Motor neuron (in vitro differentiated cells): ENCODE measurements at regions not wholly inside any gene's neighbourhood (a gene's known extent, or its start where the extent isn't known, plus 50 kb on each side); places are given as distances from the start of the nearest gene placed in this dataset.

Experiments used
- ATAC-seq, 8 experiments: fragments of 200-7000 bp; cut with Tn5 transposase; replicated peaks in 6 of 8; 2 replicates each; pipeline ENCODE4 v1.8.0; 2021; ENCODE audit warnings: mild to moderate bottlenecking in 8 of 8, moderate library complexity in 8 of 8
- H3K27ac ChIP-seq, 2 donors: fragments of 250-450 bp; sonication (Bioruptor Pico); 2 replicates each; pipeline ENCODE4 v1.9.0; 2021; ENCODE audit warnings: antibody characterized with exemption in 2 of 2, mild to moderate bottlenecking in 2 of 2, moderate library complexity in 1 of 2
- H3K4me1 ChIP-seq, 2 donors: fragments of 250-450 bp; sonication (Bioruptor Pico); replicated peaks in 1 of 2; 2 replicates each; pipeline ENCODE4 v1.6.1; 2021; ENCODE audit warnings: antibody characterized with exemption in 2 of 2, mild to moderate bottlenecking in 2 of 2, moderate library complexity in 1 of 2
- H3K4me3 ChIP-seq, 5 donors: fragments of 250-450 bp; sonication (Bioruptor Pico); 2 replicates each; pipeline ENCODE4 v1.9.0; 2021; ENCODE audit warnings: antibody characterized with exemption in 5 of 5, mild to moderate bottlenecking in 5 of 5, moderate library complexity in 4 of 5
- WGBS, 10 experiments: fragments of 450-650 bp; shearing (Covaris generic); methylation state at CpG; one replicate each; pipeline ENCODE4 v1.0.0; 2022; 5-methylcytosine and 5-hydroxymethylcytosine counted together
- in situ Hi-C, 9 experiments: fragments of 400-800 bp; cut with MboI; loops; one replicate each; pipeline ENCODE4 v1.15.0; 2021; ENCODE audit warnings: low sequenced_read_pairs in 9 of 9, low pct_unique_long_range_greater_than_20kb in 2 of 9; ENCODE audit not compliant: unreplicated experiment in 9 of 9

DNA sequence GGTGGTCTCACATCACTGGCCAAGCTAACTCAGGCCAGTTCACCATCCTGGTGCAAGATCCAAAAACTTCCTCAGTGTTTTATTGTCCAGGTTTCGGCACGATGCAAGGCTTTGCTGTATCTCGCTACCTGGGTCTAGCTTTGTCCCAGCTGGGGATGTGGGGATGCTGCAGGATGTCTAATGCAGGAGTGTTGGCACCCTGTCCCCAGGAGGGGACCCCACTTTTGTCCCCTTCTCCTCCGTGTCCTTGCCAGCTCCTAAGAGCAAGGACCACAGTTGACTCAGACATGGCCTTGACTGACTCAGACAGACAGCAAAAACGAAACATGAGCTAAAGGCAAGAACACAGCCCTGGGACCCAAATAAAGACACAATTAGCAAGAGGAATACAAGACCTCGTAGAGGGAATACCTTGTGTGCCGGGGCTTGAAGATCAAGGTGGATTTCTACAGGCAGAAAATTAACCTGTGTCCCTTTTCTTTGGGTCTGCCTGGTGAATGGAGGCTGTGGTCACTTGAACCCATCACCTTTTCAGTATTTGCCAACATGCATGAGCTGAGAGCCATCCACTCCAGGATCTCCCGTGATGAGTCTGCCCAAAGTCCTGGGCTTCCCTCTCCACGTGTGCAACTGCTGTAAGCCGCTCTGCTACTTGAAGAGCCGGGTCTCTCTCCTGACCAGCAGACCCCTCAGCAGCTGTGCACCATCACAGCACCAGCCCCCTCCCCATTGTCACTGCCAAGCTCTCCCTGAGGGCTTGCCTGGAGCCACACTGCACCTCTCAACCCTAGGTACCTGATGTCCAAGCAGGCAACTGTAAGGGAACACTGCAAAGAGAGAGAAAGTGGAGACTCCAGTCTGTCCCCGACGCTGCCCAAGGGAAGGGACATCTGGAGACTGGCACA, 149.5 kb upstream of the ZNF507 start:
- no peak overlapping the region for H3K27ac ChIP-seq
- no peak overlapping the region for H3K4me3 ChIP-seq
- in situ Hi-C loops: no loop called here
- 0 to 90% (median 68%) methylated on average over 1 to 7 of the region's 13 CpGs for WGBS, 10 experiments
- no peak for ATAC-seq
- no peaks in the 10 kb centered on the region for H3K4me1 ChIP-seq

DNA sequence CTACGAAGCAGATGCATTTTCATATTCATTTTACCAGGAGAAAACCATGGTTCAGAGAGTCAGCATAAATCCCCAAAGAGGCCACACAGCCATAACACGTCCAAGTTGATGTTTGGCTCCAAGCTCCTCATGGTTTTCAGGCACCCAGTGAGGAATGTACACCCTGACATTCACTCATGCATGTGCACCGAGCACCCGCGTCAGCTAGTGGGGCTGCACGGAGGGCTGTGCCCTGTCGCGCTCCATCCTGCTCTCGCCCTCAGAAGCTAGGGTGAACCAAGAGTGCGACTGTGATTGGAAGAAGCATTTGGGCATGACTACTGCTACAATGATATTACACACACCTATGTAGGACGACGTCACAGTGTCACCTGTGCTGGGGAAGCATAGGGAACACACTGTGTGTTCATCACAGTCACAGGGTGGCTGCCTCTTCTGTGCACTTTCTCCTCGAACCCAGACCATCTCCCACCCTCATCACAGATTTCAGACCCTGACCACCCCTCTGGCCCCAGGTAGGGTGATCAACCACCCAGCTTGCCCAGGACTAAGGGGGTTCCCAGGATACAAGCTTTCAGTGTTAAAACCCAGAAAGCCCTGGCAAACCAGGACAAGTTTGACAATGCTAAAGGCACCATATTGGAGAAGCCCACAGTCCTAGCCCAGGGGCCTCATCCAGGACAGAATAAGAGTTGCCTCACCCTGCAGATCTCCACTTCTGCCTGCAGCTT, 148.6 kb upstream of the ZNF507 start:
- peaks cover 4 to 7% of the 10 kb centered on the region in 2 donors for H3K4me1 ChIP-seq
- H3K27ac ChIP-seq: no peak overlapping the region
- in situ Hi-C loops: no loop called here
- 53 to 94% (median 70%) methylated on average over 1 to 9 of the region's 13 CpGs; no CpG with 5 or more reads in 3 of the 10 experiments for WGBS, 10 experiments
- H3K4me3 ChIP-seq: no peak overlapping the region
- ATAC-seq: no peak

DNA sequence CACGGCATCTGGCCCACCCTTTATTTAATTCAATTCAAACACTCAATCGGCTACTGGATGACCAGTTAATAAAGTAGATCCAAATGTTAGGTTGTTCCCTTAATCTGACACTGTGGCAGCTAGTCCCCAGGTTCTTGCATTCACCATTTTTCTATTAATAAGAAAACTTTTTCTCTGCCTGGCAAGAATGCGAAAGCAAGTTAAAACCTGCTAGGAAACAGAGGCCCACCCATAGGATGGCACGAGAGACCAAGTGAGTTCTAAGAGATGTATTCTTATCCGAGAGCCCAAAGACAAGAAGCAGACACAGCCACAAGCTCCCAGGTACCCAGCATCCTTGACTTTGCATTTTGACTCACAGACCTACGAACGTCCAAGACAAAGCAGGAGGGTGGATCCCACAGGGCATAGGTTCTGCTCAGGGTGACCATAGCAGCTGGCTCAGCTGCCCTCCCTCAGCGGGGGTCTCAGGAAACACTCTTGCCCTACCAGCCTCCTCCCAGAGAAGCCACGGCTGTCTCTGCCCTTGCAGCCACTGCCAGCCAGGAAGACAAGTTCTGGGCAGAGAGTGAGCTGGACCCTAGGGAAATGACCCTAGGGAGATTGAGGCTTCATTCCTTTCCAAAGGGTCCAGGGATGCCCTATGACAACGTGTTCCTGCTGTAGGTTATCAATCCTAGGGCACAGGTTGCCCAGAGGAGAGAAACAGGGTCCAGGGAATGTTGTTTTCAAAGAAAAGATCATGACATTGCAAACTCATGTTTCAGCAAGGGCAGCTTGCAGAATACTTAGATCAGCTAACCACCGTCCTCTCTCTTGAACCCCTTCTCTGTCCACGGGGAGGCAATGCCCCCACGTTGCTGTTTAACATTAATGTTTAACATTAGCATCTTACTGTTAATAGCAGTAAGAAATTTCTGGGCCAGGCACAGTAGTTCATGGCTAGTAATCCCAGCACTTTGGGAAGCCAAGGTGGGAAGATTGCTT, 147.2 kb upstream of the ZNF507 start:
- WGBS, 10 experiments: 0 to 100% (median 67%) methylated on average over 1 to 10 of the region's 13 CpGs; no CpG with 5 or more reads in 1 of the 10 experiments
- in situ Hi-C loops: no loop called here

DNA sequence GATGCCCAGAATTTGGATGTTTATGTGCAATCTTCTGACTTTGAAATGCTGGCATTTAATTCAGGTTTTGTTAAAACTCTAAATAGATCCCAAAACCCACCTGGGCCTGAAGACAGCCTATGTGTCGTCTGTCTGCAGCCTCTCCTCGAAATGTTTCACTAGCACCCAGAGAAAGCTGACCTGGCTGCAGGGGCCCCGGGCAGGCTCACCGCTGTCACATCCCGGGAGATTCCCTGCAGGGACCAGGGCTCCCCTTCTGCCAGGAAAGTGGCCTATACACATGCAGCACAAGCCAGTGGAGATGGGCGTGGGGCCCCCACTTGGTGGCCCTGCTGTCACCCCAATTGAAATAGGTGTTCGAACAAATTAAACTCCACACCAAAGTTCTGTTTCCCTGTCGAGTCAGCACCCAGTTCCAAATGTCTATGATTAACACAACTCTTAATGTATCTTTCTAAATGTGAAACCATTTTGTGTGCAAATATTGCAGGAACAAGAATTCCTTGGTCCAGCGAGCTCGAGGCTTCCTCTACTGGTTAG, 145.8 kb upstream of the ZNF507 start:
- no peak for ATAC-seq
- peaks cover 4 to 11% of the 10 kb centered on the region in 2 donors for H3K4me1 ChIP-seq
- no peak overlapping the region for H3K4me3 ChIP-seq
- no peak overlapping the region for H3K27ac ChIP-seq
- 0 to 100% (median 63%) methylated on average over 1 to 8 of the region's 10 CpGs; no CpG with 5 or more reads in 3 of the 10 experiments for WGBS, 10 experiments
- in situ Hi-C loops: no loop called here

More for the DNA sequence above, 147.2 kb upstream of the ZNF507 start:
- ATAC-seq: no peak
- H3K4me3 ChIP-seq: no peak overlapping the region
- peaks cover 4 to 11% of the 10 kb centered on the region in 2 donors for H3K4me1 ChIP-seq
- H3K27ac ChIP-seq: no peak overlapping the region

DNA sequence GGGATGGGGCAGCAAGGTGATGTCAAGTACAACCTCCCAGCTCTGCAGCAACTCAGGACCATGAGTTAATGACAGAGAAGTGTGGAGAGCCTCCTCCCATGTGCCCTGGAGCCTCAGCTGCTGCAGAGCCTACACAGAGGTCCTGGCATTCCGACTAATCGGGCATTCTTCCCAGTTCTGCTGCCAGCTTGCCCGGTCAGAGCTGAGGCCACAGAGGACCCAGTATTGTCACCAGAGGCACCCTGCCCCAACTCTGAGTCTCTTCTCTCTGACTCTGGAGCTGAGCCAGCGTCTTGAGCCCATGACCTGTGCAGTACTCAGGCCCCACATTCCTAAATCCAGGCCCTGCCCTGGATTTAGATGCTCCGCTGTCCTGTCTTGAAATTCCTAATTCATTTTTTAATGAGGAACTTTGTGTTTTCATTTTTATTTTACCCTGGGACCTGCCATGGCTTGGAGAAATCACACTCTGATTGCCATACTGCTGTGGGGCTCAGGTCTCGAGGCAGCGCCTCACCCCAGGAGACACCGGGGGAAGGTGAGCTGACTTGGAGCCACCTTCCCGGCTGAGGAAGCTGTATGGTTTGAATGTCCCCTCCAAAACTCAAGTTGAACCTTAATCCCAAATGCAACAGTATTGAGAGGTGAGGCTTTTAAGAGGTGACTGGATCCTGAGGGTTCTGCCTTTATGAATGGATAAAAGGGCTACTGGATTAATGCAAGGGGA, 144.9 kb upstream of the ZNF507 start:
- no peak overlapping the region for H3K27ac ChIP-seq
- no peak for ATAC-seq
- 0 to 100% (median 97%) methylated on average over 1 to 8 of the region's 9 CpGs; no CpG with 5 or more reads in 6 of the 10 experiments for WGBS, 10 experiments
- no peak overlapping the region for H3K4me3 ChIP-seq
- in situ Hi-C loops: no loop called here
- H3K4me1 ChIP-seq: peaks cover 4 to 11% of the 10 kb centered on the region in 2 donors

DNA sequence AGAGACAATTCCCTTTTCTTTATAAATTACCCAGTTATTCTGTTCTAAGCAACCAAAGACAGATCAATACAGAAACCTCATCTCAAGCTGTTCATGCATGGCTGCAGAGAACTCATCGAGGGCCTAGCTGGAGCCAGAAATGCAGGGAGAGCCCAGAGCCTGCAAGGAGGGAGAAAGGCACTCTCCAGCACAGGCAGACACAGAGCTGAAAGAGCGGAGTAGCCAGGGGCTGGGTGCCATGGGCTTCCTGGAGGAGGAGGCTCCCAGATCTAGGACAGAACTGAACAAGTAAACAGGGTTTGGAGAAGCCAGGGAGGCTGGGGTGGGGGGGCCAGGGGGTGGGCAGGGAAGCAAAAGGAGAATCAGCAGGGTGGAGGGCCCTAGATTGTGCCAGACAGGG, 144.2 kb upstream of the ZNF507 start:
- Histone ChIP-seq H3K27ac (no peak overlapping the region), H3K4me3 (no peak overlapping the region), H3K4me1 (peaks cover 4 to 11% of the 10 kb centered on the region in 2 donors)
- ATAC-seq: peak in 5 of 8 experiments; percentile 36 to 59 (median 47)
- 20 to 83% (median 57%) methylated on average over 1 to 2 of the region's 2 CpGs; no CpG with 5 or more reads in 7 of the 10 experiments for WGBS, 10 experiments
- in situ Hi-C loops: no loop called here

DNA sequence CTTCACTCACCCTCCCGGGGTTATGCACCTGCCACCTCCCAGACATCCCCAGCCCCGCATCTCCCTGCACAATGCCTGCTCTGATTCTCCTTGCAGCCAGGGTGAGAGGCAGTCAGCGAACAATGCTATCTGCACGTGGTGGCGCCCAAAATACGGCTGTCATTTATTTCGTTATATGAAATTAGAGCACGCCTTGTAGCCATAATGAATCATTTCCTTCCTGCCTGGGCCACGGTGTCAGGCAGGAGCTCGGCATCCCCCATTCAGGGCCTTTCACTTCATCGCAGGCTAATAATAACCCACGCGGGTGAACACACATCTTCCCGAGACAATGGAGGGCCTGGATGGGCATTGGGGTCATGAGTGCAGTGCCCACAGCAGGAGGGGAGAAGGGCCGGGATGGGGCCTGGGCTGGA, 143.8 kb upstream of the ZNF507 start:
- 20 to 70% methylated on average over 1 to 2 of the region's 15 CpGs; no CpG with 5 or more reads in 8 of the 10 experiments for WGBS, 10 experiments
- no peak overlapping the region for H3K4me3 ChIP-seq
- peaks cover 4 to 11% of the 10 kb centered on the region in 2 donors for H3K4me1 ChIP-seq
- H3K27ac ChIP-seq: peak overlapping the region in 1 of 2 donors; percentile 7
- in situ Hi-C loops: no loop called here
- ATAC-seq: peak in 5 of 8 experiments; percentile 85 to 90 (median 87)

DNA sequence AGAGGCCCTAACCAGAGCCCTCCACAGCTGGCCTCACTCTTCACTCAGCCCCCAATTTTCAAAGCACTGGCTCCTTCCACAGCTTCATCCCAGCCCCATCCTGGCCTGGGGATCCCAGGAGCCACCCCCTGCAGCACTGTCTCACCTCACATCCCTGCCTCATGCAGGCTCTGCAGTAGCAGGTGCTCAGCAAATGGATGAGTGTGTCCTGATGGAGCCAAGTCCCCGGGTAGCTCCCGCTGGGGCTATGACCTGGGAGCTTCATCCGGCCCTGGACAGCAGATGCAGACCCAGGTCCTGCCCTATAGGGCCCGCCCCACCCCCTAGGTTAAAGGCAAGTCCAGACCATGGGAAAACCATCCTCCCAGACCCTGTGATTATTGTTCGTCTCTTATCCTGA, 143.2 kb upstream of the ZNF507 start:
- no peak overlapping the region for H3K27ac ChIP-seq
- peaks cover 4 to 11% of the 10 kb centered on the region in 2 donors for H3K4me1 ChIP-seq
- in situ Hi-C loops: no loop called here
- H3K4me3 ChIP-seq: no peak overlapping the region
- ATAC-seq: peak in 3 of 8 experiments; percentile 4 to 12 (median 10)
- WGBS, 10 experiments: 20 to 80% (median 60%) methylated on average over 1 to 2 of the region's 5 CpGs; no CpG with 5 or more reads in 5 of the 10 experiments

DNA sequence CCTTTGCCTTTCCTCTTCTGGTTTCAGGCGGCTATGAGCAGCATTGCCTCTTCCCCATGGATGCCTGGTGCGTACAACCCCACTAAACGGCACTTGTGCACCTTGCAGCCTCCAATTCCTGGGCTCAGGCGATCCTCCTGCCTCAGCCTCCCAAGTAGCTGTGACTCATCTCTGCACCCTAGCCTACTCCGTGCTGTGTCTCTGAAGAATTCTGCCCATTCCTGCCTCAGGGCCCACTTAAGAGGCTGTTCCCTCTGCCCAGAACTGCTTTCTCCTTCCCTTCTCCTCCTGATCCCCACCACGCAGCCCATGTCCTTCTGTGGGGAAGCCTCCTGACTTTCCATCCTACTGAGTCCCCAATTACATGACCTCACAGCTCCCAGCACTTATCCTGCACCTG, 142.2 kb upstream of the ZNF507 start:
- Histone ChIP-seq H3K4me3 (no peak overlapping the region), H3K27ac (no peak overlapping the region), H3K4me1 (peaks cover 4 to 11% of the 10 kb centered on the region in 2 donors)
- 27 to 100% (median 90%) methylated on average over 1 to 5 of the region's 6 CpGs; no CpG with 5 or more reads in 4 of the 10 experiments for WGBS, 10 experiments
- in situ Hi-C loops: no loop called here
- ATAC-seq: no peak

DNA sequence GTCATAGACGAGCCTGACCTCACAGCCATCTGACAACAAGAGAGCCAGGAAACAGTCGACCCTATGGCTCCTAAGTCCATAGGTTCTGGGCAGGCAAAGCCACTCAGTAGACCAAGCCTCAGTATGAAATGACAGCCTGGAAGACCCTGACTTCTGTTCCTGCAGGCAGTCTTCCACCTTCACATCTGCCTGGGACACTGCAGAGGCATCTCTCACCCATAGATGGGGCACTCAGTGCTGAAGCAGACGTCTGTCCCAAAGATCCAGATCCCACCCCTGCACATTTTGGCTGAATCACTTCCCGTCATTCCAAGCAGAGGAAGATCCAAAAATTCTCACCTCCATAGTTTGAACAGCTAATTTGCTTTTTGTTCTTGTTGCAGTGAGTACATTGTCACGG, 139.3 kb upstream of the ZNF507 start:
- WGBS, 10 experiments: 0 to 100% (median 81%) methylated on average over 1 to 5 of the region's 5 CpGs; no CpG with 5 or more reads in 2 of the 10 experiments
- Histone ChIP-seq H3K27ac (no peak overlapping the region), H3K4me3 (no peak overlapping the region), H3K4me1 (peaks cover 4 to 11% of the 10 kb centered on the region in 2 donors)
- no peak for ATAC-seq
- in situ Hi-C loops: no loop called here

DNA sequence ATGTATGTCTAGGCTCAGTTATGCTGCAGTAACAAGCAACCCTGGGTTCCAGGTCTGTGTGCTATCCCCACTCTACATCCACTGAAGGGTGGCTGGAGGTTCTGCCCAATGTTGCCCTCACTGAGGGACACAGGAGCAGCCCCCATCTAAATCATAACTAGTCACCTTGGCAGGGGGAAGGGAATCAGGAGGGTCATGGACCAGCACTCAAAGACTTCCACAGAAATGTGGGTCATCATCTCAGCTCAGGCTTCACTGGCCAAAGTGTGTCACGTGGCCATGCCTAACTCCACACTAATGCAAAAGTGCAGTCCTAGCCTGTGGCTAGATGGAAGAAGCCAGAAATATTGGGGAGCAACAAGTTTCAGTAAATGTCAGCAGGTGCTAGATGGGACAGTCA, 137.3 kb upstream of the ZNF507 start:
- in situ Hi-C loops: no loop called here
- no peak for ATAC-seq
- Histone ChIP-seq H3K4me3 (no peak overlapping the region), H3K27ac (no peak overlapping the region), H3K4me1 (no peaks in the 10 kb centered on the region)
- WGBS, 10 experiments: 0 to 83% (median 69%) methylated on average over 1 of the region's 1 CpG; no CpG with 5 or more reads in 6 of the 10 experiments
